HCT116 (cell line): ENCODE measurements at regions not wholly inside any gene's neighbourhood (a gene's known extent, or its start where the extent isn't known, plus 50 kb on each side); places are given as distances from the start of the nearest gene placed in this dataset.

Source experiments
- ATAC-seq: fragments of 200-7000 bp; cut with Tn5 transposase; 2 replicates; pipeline ENCODE4 v1.9.1; 2020; ENCODE audit warnings: mild to moderate bottlenecking, moderate library complexity
- BruUV-seq: library from RNA; stranded (reverse); fragments of 400-500 nt; replicated peaks from 2 replicates; lab custom pipeline; 2021; lab: Mats Ljungman, UMichigan
- CTCF ChIA-PET: fragments of 300-600 bp; sonication (Branson Sonifier 250); formaldehyde crosslinking; loops from one replicate; lab custom pipeline; 2021; ENCODE audit warnings: antibody characterized with exemption; lab: Charles Lee
- POLR2A ChIA-PET: fragments of 300-600, 350-600 bp; sonication (Branson Sonifier 250); formaldehyde crosslinking; loops from one replicate; lab custom pipeline; 2021; ENCODE audit warnings: antibody characterized with exemption; lab: Charles Lee
- RAD21 ChIA-PET, 2 experiments: fragments of 300-600 bp; sonication (Branson Sonifier 250); formaldehyde crosslinking; loops; one replicate each; lab custom pipeline; 2023; ENCODE audit warnings: low total read pairs in 2 of 2; ENCODE audit not compliant: uncharacterized antibody in 2 of 2, unreplicated experiment in 2 of 2, low non-redundant PET in 1 of 2; lab: Charles Lee
- DNase-seq: peaks from one replicate; pipeline ENCODE4 v3.0.0-alpha.2; 2010; ENCODE audit warnings: low read depth, low spot score
- H2AFZ ChIP-seq: fragments of 200-600 bp; shearing (Covaris generic), sonication (generic); 2 replicates; pipeline ENCODE4 v1.6.1; 2017; ENCODE audit warnings: low read depth, mixed run types, mixed read lengths, antibody characterized with exemption, low read length; ENCODE audit not compliant: poor library complexity, severe bottlenecking
- H3K27ac ChIP-seq: 2 replicates; pipeline ENCODE4 v1.5.1; 2012; ENCODE audit warnings: low read depth, low read length
- H3K27me3 ChIP-seq: fragments of 200-600 bp; sonication (generic); 2 replicates; pipeline ENCODE4 v1.6.1; 2016; ENCODE audit warnings: mixed run types, low read length, mixed read lengths; ENCODE audit not compliant: insufficient read depth
- H3K36me3 ChIP-seq, 2 experiments: fragments of 200-500 bp in 1 of 2; fragments of 200-600 bp in 1 of 2; sonication (Bioruptor generic) in 1 of 2; sonication (generic) in 1 of 2; 2 replicates each; pipeline versions ENCODE4 v1.5.1 to v1.6.1; 2014 to 2016; ENCODE audit warnings: low read length in 2 of 2, inconsistent platforms in 1 of 2, mixed read lengths in 1 of 2, mixed run types in 1 of 2; ENCODE audit not compliant: insufficient read depth in 2 of 2, control insufficient read depth in 1 of 2
- H3K4me1 ChIP-seq, 2 experiments: fragments of 200-600 bp in 1 of 2; sonication (generic) in 1 of 2; 2 replicates each; pipeline versions ENCODE4 v1.5.1 to v1.6.1; 2012 to 2017; ENCODE audit warnings: low read length in 2 of 2, inconsistent platforms in 1 of 2, mild to moderate bottlenecking in 1 of 2, mixed read lengths in 1 of 2, mixed run types in 1 of 2, moderate library complexity in 1 of 2; ENCODE audit not compliant: insufficient read depth in 2 of 2, control insufficient read depth in 1 of 2
- H3K4me2 ChIP-seq: fragments of 200-600 bp; sonication (generic); 2 replicates; pipeline ENCODE4 v1.6.1; 2017; ENCODE audit warnings: mixed run types, low read length, mixed read lengths
- H3K4me3 ChIP-seq, 2 experiments: fragments of 200-600 bp in 1 of 2; sonication (generic) in 1 of 2; replicated peaks in 1 of 2; 2 replicates each; pipeline ENCODE4 v1.5.1; 2011 to 2016; ENCODE audit warnings: low read length in 2 of 2, control low read depth in 1 of 2, low read depth in 1 of 2, mild to moderate bottlenecking in 1 of 2, mixed read lengths in 1 of 2, mixed run types in 1 of 2
- H3K79me2 ChIP-seq: fragments of 200-600 bp; sonication (generic); 2 replicates; pipeline ENCODE4 v1.6.1; 2017; ENCODE audit warnings: mild to moderate bottlenecking, mixed run types, low read length, moderate library complexity, mixed read lengths; ENCODE audit not compliant: insufficient read depth
- H3K9ac ChIP-seq: fragments of 200-600 bp; sonication (generic); 2 replicates; pipeline ENCODE4 v1.6.1; 2016; ENCODE audit warnings: low read length, mixed read lengths
- H3K9me2 ChIP-seq: fragments of 200-600 bp; sonication (generic), shearing (Covaris generic); 2 replicates; pipeline ENCODE4 v1.6.1; 2017; ENCODE audit warnings: mixed run types, mild to moderate bottlenecking, moderate library complexity; ENCODE audit not compliant: insufficient read depth
- H3K9me3 ChIP-seq, 2 experiments: fragments of 200-500 bp in 1 of 2; fragments of 200-600 bp in 1 of 2; sonication (Bioruptor generic) in 1 of 2; sonication (generic) in 1 of 2; 2 replicates each; pipeline ENCODE4 v1.6.1; 2014 to 2017; ENCODE audit warnings: low read length in 2 of 2, mixed read lengths in 2 of 2, inconsistent platforms in 1 of 2, low read depth in 1 of 2, mild to moderate bottlenecking in 1 of 2, mixed run types in 1 of 2, moderate library complexity in 1 of 2; ENCODE audit not compliant: control insufficient read depth in 1 of 2, insufficient read depth in 1 of 2
- H4K20me1 ChIP-seq: fragments of 200-600 bp; sonication (generic), shearing (Covaris generic); 2 replicates; pipeline ENCODE4 v1.6.1; 2017; ENCODE audit warnings: mixed run types, mild to moderate bottlenecking, moderate library complexity; ENCODE audit not compliant: insufficient read depth
- ATF3 ChIP-seq: IDR thresholded peaks from 2 replicates; pipeline ENCODE4 v1.6.1; 2012
- CTCF ChIP-seq, 3 experiments: fragments of 200-600 bp in 1 of 3; sonication (generic) in 1 of 3; IDR thresholded peaks in 2 of 3; conservative IDR thresholded peaks in 1 of 3; 2 replicates each; pipeline ENCODE4 v1.5.1; 2012 to 2017; ENCODE audit warnings: low read depth in 2 of 3, low read length in 2 of 3, antibody characterized with exemption in 1 of 3, borderline replicate concordance in 1 of 3, control low read depth in 1 of 3, mild to moderate bottlenecking in 1 of 3, mixed read lengths in 1 of 3, mixed run types in 1 of 3, moderate library complexity in 1 of 3; ENCODE audit not compliant: insufficient read depth in 1 of 3
- EGR1 ChIP-seq: IDR thresholded peaks from 2 replicates; pipeline ENCODE4 v1.6.1; 2012; ENCODE audit warnings: low read depth
- ELF1 ChIP-seq: IDR thresholded peaks from 2 replicates; pipeline ENCODE4 v1.6.1; 2012; ENCODE audit warnings: low read depth, borderline replicate concordance
- JUND ChIP-seq: IDR thresholded peaks from 2 replicates; pipeline ENCODE4 v1.6.1; 2012
- POLR2AphosphoS5 ChIP-seq: IDR thresholded peaks from 2 replicates; pipeline ENCODE4 v1.6.1; 2011; ENCODE audit warnings: mild to moderate bottlenecking, low read depth, low read length, moderate library complexity
- RAD21 ChIP-seq: IDR thresholded peaks from 2 replicates; pipeline ENCODE4 v1.6.1; 2012; ENCODE audit warnings: low read depth, mild to moderate bottlenecking
- ZBTB33 ChIP-seq: IDR thresholded peaks from 2 replicates; pipeline ENCODE4 v1.6.1; 2011; ENCODE audit warnings: mild to moderate bottlenecking, low read length, moderate library complexity; ENCODE audit not compliant: insufficient replicate concordance; ENCODE audit errors: extremely low read depth
- intact Hi-C: fragments of 100-400 bp; cut with micrococcal nuclease; formaldehyde crosslinking; loops from 2 replicates; pipeline ENCODE4 v1.10.0; 2022

- Histone ChIP-seq H3K4me3 (no peak overlapping the region), H3K4me2 (no peak overlapping the region), H3K9me2 (no peaks in the 10 kb centered on the region), H3K79me2 (no peaks in the 10 kb centered on the region), H3K9me3 (no peaks in the 10 kb centered on the region), H3K4me1 (peaks cover 0 to 3% of the 10 kb centered on the region in 2 experiments; a peak in 1 of 4 replicates), H2AFZ (no peak overlapping the region), H3K36me3 (no peaks in the 10 kb centered on the region), H4K20me1 (no peaks in the 10 kb centered on the region), H3K9ac (no peak overlapping the region), H3K27ac (no peak overlapping the region), H3K27me3 (no peaks in the 10 kb centered on the region)
- peak; percentile 42 for TF ChIP-seq RAD21
- no peak for TF ChIP-seq POLR2AphosphoS5
- no peak for TF ChIP-seq JUND
- peak in 2 of 3 experiments; percentile 29 to 54; a peak in 2 of 6 replicates for TF ChIP-seq CTCF (IDR thresholded peaks at IDR 0.05 in 2 of 3, conservative IDR thresholded peaks at IDR 0.05 in 1 of 3; ENCODE audit: borderline replicate concordance in 1 of 3, insufficient read depth in 1 of 3, low read depth in 2 of 3, low read length in 2 of 3)
- TF ChIP-seq ATF3, result no peak
- TF ChIP-seq ZBTB33, result no peak
- TF ChIP-seq EGR1, result no peak
- TF ChIP-seq ELF1, result no peak
- intact Hi-C loops, result loop anchor here (10.0 kb wide), 1 partner anchor 98 kb away; no protein-coding TSS in a partner anchor
- POLR2A ChIA-PET, result no interaction called here
- RAD21 ChIA-PET, result interaction anchor here in 1 of 2 experiments (0.7 kb wide), 1 partner anchor 182 kb away, joined by 3 read pairs; no protein-coding TSS in a partner anchor
- no peak for DNase-seq
- peak; percentile 84 for ATAC-seq
- no TSS peak for BruUV-seq
- CTCF ChIA-PET, result no interaction called here
Observed at GRCh38 chrX:15146515-15146914, 123.4 kb downstream of the ASB9 start.
